Inflammatory macrophage treated with lipopolysaccharide for 4 hours (primary cell): ENCODE measurements at regions not wholly inside any gene's neighbourhood (a gene's known extent, or its start where the extent isn't known, plus 50 kb on each side); places are given as distances from the start of the nearest gene placed in this dataset.

Source experiments
- DNase-seq: peaks from one replicate; pipeline ENCODE4 v3.0.0-alpha.2; 2020

DNA sequence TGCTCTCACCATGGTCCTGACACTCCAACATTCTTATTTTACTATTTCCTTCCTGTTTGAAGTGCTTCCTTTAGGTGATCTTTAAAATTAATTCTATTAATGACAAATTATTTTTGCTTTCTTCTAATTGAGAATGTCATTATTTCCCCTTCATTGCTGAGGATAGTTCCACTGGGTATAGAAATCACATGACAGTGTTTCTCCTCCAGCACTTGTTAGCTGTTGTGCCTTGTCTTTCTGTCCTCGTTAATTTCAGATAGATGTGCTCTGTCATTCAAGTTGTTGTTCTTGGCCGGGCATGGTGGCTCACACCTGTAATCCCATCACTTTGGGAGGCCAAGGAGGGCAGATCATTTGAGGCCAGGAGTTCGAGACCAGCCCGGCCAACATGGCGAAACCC, 321.0 kb upstream of the RAB6C start:
- DNase-seq, result no peak

DNA sequence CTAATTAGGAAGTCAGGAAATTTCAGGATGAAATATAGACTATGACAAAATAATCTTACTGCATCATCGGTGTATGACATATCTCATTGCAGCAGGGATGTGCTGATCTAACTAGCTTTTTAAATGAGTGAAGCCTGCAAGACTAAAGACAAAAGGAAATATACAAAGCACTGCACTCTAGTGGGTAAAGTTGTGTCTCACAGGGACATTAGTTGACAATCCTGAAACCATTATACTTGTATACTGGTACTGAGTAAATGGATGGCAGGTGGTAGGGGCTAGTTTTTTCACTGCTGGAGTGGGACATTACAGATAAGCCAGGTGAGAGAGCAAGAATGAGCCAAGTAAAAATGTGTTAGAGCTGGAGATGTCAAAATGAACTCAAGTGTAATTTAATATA, 317.5 kb upstream of the RAB6C start:
- DNase-seq, result no peak

DNA sequence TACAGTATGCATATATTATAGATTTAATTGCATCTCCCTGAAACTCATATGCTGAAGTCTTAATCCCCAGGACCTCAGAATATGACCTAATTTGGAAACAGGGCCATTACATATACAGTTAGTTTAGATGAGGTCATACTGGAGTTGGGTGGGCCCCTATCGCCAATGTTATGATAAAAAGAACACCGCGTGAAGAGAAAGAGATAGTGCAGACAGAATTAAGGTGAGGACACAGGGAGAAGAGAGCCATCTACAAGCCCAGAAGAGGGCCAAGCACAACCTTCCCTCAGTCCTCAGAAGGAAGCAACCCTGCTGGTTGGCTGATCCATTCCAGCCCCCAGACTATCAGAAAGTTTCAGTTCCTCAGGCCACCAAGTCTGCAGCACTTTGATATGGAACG, 311.9 kb upstream of the RAB6C start:
- DNase-seq, result no peak

DNA sequence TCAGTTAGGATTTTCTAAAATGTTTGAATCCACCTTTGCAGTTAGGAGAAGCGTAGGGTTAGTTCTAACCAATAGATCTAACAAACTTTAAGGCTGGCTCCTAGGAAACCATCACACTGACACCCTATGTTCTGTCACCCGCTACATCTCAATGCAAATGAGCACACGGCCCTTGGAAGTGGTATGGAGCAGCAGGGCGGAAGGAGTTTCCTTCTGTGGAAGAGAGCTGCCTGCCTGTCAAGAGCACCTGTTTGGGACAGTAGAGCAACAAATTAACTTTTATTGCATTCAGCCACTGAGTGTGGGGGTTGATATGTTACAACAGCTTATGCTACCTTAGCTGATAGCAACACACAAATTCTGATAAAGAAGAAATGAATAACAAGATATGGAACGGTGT, 306.9 kb upstream of the RAB6C start:
- DNase-seq, result no peak

DNA sequence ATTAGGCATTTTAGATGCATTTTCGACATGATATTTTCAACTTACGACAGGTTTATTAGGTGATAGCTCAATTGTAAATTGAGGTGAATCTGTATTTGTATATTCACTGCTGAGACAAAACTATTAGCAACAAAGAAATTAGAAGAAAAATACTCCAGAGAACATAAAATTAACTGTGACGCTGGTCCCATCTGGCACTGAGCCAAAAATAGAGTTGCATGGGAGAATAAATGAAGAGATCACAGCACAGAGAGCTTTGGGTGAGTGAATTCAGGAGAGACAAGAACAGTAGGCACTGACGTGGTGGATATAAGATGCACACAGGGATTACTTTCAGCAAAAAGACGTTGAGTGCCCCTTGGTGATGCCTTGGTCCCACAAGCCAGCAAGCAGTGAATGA, 306.2 kb upstream of the RAB6C start:
- DNase-seq, result no peak

DNA sequence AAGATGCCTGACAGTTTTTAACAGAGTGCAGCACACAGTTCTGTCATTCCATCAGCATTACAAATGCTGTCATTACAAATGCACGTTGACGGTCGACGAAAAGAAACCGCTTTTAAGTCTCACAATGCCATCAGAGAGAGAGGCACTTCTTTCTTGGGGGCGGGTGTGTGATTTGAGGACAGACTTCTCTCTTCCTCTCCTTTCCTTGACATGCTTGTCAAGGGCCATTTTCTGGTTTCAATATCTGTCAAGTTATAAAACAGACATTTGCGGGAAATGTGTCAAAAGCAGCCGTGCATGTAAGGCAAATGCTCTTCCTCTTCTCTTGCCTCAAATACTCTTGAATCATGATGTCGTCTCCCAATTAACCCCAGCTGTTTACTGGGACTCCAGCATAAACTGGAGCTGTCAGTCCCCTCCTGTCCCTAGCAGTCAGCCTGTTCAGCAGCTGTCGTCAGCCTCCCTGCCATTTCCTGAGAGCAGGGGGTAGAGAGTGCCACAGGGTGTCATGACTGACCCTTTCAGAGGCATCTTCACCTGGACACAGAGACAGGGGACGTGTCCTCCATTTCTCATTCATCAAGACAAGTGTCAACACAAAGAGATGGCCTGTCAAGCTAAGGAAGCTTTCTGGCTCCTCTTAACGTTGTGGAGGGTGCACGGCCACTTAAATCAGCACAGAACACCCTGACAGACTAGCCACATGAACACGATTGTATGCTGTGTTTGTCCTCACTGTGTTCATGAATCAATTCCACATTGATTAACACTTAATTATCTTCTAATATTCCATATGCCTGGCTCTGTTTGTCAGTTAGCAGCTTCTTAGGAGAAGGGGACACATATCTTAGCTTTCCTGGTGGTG, 305.4 kb upstream of the RAB6C start:
- DNase-seq, result no peak

DNA sequence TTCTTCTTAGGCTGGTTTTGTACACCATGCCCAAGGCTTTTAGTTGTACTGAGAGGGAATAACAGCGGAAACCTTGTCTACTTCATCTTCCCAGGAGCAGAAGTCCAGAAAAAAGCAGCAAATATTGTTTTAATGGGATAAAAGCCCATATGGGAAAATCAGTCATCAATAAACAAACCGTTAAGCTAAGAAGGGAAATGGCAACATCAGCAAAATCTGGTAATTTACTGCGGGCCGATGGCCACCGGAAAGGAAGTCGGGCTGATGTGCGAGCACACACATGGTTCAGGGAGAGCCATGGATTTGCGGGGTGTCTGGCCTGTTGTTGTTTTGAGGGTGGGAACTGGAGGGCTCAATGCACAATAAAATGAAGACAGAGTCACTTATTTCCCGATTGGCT, 300.7 kb upstream of the RAB6C start:
- DNase-seq, result no peak

DNA sequence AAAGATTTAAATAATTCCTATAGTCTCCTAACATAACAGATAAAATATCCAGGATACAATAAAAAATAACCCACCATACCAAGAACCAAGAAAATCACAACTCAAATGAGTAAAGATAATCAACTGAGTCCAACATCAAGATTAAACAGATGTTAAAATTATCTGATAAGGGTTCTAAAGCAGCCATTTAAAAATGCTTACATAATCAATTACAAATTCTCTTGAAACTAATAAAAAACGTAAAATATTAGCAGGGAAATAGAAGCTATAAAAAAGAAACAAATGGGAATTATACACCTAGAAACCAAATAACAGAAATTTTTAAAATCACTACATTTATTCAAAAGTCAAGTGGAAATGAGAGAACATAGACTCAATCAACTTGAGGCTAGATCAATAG, 297.7 kb upstream of the RAB6C start:
- no peak for DNase-seq

DNA sequence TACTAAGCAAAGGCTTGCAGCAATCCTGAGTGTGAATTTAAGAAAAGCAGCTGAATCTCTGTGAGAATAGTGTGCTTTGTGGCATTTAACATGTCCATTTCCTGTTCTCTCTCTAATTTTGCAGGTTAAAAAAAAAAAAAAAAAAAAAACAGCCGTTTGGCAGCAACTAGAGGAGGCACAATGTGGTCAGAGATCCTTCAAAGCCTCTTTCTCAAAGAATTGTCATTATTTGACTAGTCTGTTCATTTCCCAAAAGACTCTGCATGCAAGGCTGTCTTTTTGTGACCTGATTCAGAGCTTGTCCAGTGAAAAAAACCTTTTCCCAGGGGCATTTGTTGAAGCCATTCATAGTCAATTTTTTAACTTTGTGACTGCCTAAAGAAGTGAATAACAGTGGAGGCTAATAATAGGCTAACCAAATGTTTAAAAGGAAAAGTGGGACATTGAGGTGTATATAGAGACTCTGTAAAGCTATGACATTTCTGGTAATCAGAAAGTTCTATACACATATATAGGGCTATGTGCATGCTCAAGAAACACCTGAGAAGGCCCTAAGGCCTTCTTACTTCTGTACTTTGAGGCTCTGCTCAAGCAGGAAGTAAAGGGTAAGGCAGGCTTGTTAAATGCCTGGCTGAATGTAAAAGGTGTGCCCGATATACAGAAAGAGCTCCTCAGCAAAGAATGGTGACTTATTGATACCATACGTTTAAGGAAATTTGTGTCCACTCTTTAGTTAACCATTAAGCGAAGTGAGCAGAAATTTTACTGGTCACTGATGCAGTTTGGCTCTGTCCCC, 289.6 kb upstream of the RAB6C start:
- DNase-seq, result no peak

DNA sequence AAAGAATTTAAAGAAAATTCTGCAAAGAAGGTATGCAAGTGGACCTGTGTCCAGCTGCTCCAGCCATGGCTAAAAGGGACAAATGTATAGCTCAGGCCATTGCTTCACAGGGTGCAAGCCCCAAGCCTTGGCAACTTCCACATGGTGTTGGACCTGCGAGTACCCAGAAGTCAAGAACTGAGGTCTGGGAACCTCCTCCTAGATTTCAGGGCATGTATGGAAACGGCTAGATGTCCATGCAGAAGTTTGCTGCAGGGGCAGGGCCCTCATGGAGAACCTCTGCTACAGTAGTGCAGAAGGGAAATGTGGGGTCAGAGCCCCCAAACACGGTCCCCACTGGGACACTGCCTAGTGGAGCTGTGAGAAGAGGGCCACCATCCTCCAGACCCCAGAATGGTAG, 284.0 kb upstream of the RAB6C start:
- no peak for DNase-seq

DNA sequence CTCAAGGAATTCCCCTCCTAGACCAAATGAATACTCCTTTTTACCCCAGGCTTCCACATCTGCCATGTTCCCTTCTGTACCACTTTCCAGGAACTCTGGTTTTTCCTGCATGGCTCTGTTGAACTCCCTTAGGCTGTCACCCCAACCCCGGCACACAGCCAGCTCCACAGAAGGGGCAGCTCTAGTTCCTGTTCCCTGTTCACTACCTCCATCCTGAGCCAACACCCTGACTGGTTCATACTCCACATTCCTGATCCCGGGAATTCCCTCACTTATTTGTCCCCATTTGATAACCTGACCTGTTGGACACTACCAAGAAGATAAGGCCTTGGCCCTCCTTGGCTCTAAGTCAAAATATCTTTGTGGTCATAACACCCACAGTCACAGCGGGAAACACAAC, 280.9 kb upstream of the RAB6C start:
- no peak for DNase-seq

DNA sequence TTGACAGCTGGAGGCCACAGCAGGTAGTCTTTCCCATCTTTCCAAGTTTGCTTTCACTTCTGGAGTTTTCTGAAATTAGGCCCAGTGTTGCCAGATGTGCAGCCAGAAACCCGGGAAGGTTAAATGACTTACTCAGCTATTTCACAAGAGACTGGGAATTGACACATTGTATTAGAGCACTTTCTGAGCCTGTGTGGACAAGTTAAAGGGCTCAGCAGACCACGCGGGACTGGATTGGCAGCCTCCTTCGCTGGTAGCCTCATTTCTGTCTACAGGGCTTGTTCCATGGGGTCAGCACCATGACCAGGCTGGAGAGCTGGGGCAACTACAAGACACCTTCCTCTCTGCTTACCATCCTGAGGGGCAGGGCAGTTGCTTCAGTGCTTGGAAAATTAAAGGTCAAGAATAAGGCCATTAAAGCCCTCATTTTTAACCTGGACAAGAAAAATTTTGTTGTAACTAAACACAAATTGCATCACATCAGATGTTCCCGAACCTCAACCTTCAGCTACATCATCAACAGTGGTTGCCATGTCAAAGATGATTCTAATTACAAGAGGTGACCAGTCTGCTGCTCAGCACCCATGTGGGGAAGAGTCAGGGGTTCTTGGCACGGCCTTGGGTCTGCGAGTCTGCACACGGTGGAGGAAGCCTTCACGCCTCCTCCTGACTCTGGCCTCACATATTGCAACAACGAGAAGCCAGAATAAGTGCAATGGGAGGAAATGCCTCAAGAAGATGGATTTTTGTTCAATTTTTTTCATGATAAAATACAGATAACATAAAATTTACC, 279.5 kb upstream of the RAB6C start:
- DNase-seq, result no peak

DNA sequence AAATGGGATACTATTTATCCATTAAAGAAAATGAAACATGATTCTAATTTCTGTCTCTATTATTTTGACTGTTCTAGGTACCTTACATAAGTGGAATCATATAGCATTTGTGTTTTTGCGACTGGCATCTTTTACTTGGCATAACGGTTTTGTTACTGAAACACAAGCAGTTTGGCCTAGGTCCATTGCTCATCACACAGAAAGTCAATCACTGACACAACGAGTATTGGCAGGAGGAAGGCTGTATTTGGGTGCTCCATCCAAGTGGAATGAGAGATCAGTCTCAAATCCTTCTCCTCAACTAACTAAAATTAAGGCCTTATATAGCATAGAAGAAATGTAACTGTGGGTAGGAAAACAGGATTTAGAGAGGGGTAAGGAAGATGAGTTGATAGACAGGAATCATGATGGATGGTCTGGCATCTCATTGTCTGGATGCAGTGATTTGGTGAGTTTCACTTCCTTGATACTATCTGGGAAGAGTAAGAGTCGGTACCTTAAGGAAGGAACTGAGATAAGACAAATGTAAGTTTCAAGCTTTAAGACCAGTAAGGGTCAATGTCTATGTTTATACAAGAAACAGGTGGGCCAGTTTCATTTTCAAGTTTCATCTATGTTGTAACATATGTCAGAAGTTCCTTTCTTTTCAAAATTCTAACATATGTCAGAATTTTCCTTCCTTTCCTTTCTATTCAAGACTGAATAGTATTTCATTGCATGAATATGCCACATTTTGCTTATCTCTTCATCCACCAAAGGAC, 276.9 kb upstream of the RAB6C start:
- no peak for DNase-seq

DNA sequence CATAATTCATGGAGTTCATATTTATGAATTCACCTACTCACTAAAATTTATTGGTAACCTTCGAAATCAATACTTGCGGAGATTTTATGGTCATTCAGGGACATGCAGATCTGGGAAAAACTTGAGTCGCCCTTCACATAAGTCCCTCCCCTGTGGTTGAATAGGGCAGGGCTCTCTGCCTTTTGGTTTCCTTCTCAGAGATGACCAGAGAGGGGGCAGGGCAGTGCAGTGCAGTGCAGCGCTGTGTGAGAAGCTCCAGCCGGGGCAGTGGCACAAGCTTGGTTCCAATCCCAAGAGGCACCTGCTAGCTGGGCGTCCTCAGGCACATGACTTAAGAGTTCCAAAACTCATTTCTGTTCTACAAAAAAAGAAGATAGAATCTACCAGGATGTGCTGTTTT, 274.4 kb upstream of the RAB6C start:
- no peak for DNase-seq

DNA sequence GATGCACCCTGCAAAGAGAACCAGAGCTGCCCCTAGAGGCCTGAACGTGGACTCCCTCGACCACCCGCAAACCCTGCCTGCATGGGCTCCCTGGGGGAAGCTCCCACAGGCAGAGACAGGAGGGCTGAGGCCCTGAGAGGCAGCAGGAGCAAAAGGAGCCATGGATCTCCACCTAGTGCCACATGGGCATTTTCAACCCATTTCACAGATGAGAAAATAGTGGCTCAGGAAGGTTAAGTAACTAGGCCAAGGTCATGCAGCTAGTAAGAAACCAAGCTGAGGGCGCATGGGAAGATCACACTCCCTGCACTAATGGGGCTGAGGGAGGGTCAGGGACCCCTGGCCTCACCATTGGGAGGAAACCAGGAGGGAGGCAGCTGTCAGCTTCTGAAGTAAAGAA, 271.7 kb upstream of the RAB6C start:
- no peak for DNase-seq

DNA sequence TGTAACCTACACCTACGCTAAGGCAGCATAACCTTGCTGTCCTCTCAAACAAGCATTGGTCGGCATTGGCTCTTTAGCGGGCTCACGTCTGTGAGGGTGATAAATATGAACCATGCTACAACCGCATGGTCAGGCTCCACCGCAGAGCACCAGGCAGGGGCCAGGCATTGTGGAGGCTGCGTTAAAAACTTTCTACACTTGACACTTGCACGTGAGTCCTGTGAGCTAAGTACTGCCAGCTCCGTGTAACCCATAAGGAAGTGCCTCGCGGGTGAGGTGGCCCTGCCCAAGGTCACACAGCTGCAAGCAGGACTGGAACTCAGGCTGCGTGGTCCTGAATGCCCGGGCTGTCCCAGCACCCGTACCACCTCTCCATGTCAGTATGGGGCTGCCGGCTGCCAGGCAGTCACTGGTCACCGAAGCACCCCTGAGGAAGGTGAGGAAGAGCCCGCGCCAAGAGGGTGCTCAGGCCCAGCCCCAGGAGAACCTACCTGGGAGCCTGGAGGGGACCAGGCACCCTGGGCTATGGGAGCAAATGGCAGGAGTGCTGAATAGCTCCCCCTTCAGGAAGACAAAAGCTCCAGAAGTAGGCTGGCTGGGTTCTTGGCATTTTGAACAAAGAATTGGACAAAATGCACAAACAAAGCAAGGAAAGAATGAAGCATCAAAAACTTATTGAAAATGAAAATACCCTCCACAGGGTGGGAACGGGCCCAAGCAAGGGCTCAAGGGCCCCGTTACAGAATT, 271.1 kb upstream of the RAB6C start:
- DNase-seq, result no peak

DNA sequence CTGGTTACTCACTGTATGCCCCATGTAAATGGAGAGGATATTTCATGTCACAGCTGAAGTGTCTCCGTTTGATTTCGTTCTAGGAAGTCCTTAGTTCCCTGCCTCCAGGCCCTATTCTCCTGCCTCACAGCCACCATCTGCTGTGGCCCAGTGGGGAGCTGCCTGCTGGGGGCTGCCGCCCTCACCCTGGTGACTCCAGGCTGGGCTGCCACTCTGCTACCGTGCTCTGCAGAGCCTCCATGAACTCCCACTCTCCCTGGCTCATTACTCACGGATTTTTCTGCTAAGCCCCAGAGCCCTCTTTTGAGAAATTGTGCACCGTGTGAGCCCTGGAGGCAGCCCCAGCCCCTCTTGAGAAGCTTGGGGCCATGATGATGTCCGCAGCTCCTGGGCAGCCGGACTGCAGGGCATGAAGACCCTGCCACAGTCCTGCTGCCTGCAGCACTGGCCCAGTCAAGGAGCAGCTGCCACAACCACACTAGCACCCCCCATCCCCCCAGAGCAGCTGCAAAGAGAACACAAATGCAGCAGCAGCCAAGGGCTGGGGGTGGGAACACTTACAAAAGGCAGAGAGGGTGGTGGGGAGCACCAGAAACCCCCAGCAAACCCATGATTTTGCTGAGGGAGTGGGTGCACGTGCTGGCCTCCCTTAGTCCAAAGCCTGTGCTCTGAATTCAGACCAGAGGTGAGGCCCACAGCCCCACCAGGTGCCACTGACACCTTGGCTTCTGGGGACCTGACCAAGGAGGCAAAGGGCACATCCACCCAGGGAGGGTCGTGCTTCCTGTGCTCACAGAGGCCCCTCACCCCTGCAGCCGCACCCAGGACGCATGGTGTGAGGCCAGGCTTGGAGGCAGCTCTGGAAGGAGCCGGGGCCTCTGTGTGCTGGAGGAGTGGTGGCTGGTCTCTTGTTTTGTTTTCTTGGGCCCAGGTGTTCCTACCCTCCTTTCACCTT, 270.2 kb upstream of the RAB6C start:
- DNase-seq, result no peak

DNA sequence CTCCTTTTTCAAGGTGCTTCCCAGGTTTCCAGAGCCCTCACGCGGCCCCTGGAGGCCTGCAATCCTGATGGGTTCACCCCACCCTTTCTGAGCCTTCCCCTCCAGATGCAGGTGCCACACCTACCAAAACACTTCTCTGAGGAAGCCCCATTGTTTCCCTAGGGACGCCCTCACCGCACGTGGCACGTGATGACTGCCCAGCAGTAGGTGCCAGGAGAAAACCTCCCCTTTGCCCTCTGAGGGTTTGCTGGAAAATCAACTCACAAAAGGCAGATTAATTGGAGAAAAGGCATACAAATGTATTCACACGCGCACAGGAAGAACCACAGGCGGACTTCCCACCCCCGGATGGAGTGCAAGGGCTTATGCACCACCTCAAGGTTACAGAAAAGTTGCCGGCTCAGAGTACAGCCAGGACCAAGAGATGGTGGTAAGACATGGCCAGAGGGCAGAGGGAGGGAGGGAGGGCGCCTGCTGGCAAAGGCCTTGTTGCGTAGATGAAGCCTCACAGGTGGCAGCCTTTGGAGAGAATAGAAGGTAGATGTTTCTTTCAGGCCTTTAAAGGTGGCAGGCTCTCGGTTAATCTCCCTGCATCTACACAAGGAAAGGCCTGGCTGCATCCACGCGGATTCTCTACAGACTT, 269.4 kb upstream of the RAB6C start:
- no peak for DNase-seq

DNA sequence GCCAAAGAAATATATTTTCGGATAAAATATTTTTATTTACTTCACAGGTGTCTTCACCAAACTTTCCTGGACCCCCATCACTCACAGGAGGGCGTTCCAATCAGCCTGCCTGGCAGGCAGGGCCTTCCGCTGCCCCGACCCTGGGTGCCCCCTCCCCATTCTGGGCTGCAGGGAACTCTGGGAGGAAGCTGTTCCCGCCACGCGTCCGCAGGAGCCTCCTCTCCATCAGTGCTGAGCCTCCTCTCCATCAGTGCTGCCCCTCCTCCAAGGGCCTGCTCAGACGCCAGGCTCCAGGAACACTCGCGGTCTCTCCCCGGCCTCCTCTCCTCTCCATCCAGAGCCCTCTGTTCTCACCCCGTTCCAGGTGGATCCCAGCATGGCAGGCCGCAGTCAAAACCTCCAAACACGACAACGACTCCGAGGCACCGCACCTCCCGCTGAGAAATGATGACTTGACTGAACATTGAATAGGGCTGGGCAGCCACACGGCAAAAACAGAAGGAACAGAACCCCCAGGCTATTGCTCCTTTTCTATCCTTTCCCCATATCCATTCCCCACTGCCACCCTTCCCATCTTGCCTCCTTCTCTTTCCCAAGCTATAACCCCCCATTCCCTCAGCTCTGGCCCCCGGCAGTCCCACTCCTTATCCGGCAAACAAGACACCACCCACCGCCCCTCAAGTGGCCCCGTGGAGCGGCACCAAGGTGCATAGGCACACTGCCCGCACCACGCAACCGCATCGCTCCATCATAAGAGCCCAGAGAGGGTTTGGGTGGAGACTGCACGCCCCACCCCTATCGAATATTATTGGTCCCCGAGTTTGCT, 268.6 kb upstream of the RAB6C start:
- no peak for DNase-seq
